HCT116 (cell line): ENCODE measurements at regions not wholly inside any gene's neighbourhood (a gene's known extent, or its start where the extent isn't known, plus 50 kb on each side); places are given as distances from the start of the nearest gene placed in this dataset.

Experiments used
- ATAC-seq: fragments of 200-7000 bp; cut with Tn5 transposase; 2 replicates; pipeline ENCODE4 v1.9.1; 2020; ENCODE audit warnings: mild to moderate bottlenecking, moderate library complexity
- BruUV-seq: library from RNA; stranded (reverse); fragments of 400-500 nt; replicated peaks from 2 replicates; lab custom pipeline; 2021; lab: Mats Ljungman, UMichigan
- CTCF ChIA-PET: fragments of 300-600 bp; sonication (Branson Sonifier 250); formaldehyde crosslinking; loops from one replicate; lab custom pipeline; 2021; ENCODE audit warnings: antibody characterized with exemption; lab: Charles Lee
- POLR2A ChIA-PET: fragments of 300-600, 350-600 bp; sonication (Branson Sonifier 250); formaldehyde crosslinking; loops from one replicate; lab custom pipeline; 2021; ENCODE audit warnings: antibody characterized with exemption; lab: Charles Lee
- RAD21 ChIA-PET, 2 experiments: fragments of 300-600 bp; sonication (Branson Sonifier 250); formaldehyde crosslinking; loops; one replicate each; lab custom pipeline; 2023; ENCODE audit warnings: low total read pairs in 2 of 2; ENCODE audit not compliant: uncharacterized antibody in 2 of 2, unreplicated experiment in 2 of 2, low non-redundant PET in 1 of 2; lab: Charles Lee
- DNase-seq: peaks from one replicate; pipeline ENCODE4 v3.0.0-alpha.2; 2010; ENCODE audit warnings: low read depth, low spot score
- H2AFZ ChIP-seq: fragments of 200-600 bp; shearing (Covaris generic), sonication (generic); 2 replicates; pipeline ENCODE4 v1.6.1; 2017; ENCODE audit warnings: low read depth, mixed run types, mixed read lengths, antibody characterized with exemption, low read length; ENCODE audit not compliant: poor library complexity, severe bottlenecking
- H3K27ac ChIP-seq: 2 replicates; pipeline ENCODE4 v1.5.1; 2012; ENCODE audit warnings: low read depth, low read length
- H3K27me3 ChIP-seq: fragments of 200-600 bp; sonication (generic); 2 replicates; pipeline ENCODE4 v1.6.1; 2016; ENCODE audit warnings: mixed run types, low read length, mixed read lengths; ENCODE audit not compliant: insufficient read depth
- H3K36me3 ChIP-seq, 2 experiments: fragments of 200-500 bp in 1 of 2; fragments of 200-600 bp in 1 of 2; sonication (Bioruptor generic) in 1 of 2; sonication (generic) in 1 of 2; 2 replicates each; pipeline versions ENCODE4 v1.5.1 to v1.6.1; 2014 to 2016; ENCODE audit warnings: low read length in 2 of 2, inconsistent platforms in 1 of 2, mixed read lengths in 1 of 2, mixed run types in 1 of 2; ENCODE audit not compliant: insufficient read depth in 2 of 2, control insufficient read depth in 1 of 2
- H3K4me1 ChIP-seq, 2 experiments: fragments of 200-600 bp in 1 of 2; sonication (generic) in 1 of 2; 2 replicates each; pipeline versions ENCODE4 v1.5.1 to v1.6.1; 2012 to 2017; ENCODE audit warnings: low read length in 2 of 2, inconsistent platforms in 1 of 2, mild to moderate bottlenecking in 1 of 2, mixed read lengths in 1 of 2, mixed run types in 1 of 2, moderate library complexity in 1 of 2; ENCODE audit not compliant: insufficient read depth in 2 of 2, control insufficient read depth in 1 of 2
- H3K4me2 ChIP-seq: fragments of 200-600 bp; sonication (generic); 2 replicates; pipeline ENCODE4 v1.6.1; 2017; ENCODE audit warnings: mixed run types, low read length, mixed read lengths
- H3K4me3 ChIP-seq, 2 experiments: fragments of 200-600 bp in 1 of 2; sonication (generic) in 1 of 2; replicated peaks in 1 of 2; 2 replicates each; pipeline ENCODE4 v1.5.1; 2011 to 2016; ENCODE audit warnings: low read length in 2 of 2, control low read depth in 1 of 2, low read depth in 1 of 2, mild to moderate bottlenecking in 1 of 2, mixed read lengths in 1 of 2, mixed run types in 1 of 2
- H3K79me2 ChIP-seq: fragments of 200-600 bp; sonication (generic); 2 replicates; pipeline ENCODE4 v1.6.1; 2017; ENCODE audit warnings: mild to moderate bottlenecking, mixed run types, low read length, moderate library complexity, mixed read lengths; ENCODE audit not compliant: insufficient read depth
- H3K9ac ChIP-seq: fragments of 200-600 bp; sonication (generic); 2 replicates; pipeline ENCODE4 v1.6.1; 2016; ENCODE audit warnings: low read length, mixed read lengths
- H3K9me2 ChIP-seq: fragments of 200-600 bp; sonication (generic), shearing (Covaris generic); 2 replicates; pipeline ENCODE4 v1.6.1; 2017; ENCODE audit warnings: mixed run types, mild to moderate bottlenecking, moderate library complexity; ENCODE audit not compliant: insufficient read depth
- H3K9me3 ChIP-seq, 2 experiments: fragments of 200-500 bp in 1 of 2; fragments of 200-600 bp in 1 of 2; sonication (Bioruptor generic) in 1 of 2; sonication (generic) in 1 of 2; 2 replicates each; pipeline ENCODE4 v1.6.1; 2014 to 2017; ENCODE audit warnings: low read length in 2 of 2, mixed read lengths in 2 of 2, inconsistent platforms in 1 of 2, low read depth in 1 of 2, mild to moderate bottlenecking in 1 of 2, mixed run types in 1 of 2, moderate library complexity in 1 of 2; ENCODE audit not compliant: control insufficient read depth in 1 of 2, insufficient read depth in 1 of 2
- H4K20me1 ChIP-seq: fragments of 200-600 bp; sonication (generic), shearing (Covaris generic); 2 replicates; pipeline ENCODE4 v1.6.1; 2017; ENCODE audit warnings: mixed run types, mild to moderate bottlenecking, moderate library complexity; ENCODE audit not compliant: insufficient read depth
- CBX3 ChIP-seq: IDR thresholded peaks from 2 replicates; pipeline ENCODE4 v1.6.1; 2012; ENCODE audit warnings: low read depth
- ELF1 ChIP-seq: IDR thresholded peaks from 2 replicates; pipeline ENCODE4 v1.6.1; 2012; ENCODE audit warnings: low read depth, borderline replicate concordance
- EZH2 ChIP-seq: fragments of 200-600 bp; sonication (generic); IDR thresholded peaks from 2 replicates; pipeline ENCODE4 v1.6.1; 2017; ENCODE audit warnings: antibody characterized with exemption, mixed run types
- SIN3A ChIP-seq: IDR thresholded peaks from 2 replicates; pipeline ENCODE4 v1.6.1; 2012; ENCODE audit warnings: low read depth
- SP1 ChIP-seq: IDR thresholded peaks from 2 replicates; pipeline ENCODE4 v1.6.1; 2012; ENCODE audit warnings: low read depth
- SRF ChIP-seq: IDR thresholded peaks from 2 replicates; pipeline ENCODE4 v1.6.1; 2012; ENCODE audit warnings: low read depth
- ZBTB33 ChIP-seq: IDR thresholded peaks from 2 replicates; pipeline ENCODE4 v1.6.1; 2011; ENCODE audit warnings: mild to moderate bottlenecking, low read length, moderate library complexity; ENCODE audit not compliant: insufficient replicate concordance; ENCODE audit errors: extremely low read depth
- ZNF274 ChIP-seq: fragments of 200-500 bp; sonication (Bioruptor generic); IDR thresholded peaks from 2 replicates; pipeline ENCODE4 v1.6.1; 2014; ENCODE audit warnings: mild to moderate bottlenecking, low read depth, low read length, inconsistent platforms
- intact Hi-C: fragments of 100-400 bp; cut with micrococcal nuclease; formaldehyde crosslinking; loops from 2 replicates; pipeline ENCODE4 v1.10.0; 2022

- no peak for TF ChIP-seq EZH2
- no peak for TF ChIP-seq ELF1
Measured at GRCh38 chr6:105797983-105798453, 288.1 kb upstream of the PRDM1 start (continued).

GRCh38 chr6:105797286-105797979 is 288.7 kb upstream of the PRDM1 start:
- Histone ChIP-seq H3K9me3 (no peaks in the 10 kb centered on the region), H3K9me2 (no peaks in the 10 kb centered on the region), H3K27ac (no peak overlapping the region), H3K79me2 (no peaks in the 10 kb centered on the region), H3K9ac (no peak overlapping the region), H3K27me3 (no peaks in the 10 kb centered on the region), H3K36me3 (no peaks in the 10 kb centered on the region), H3K4me2 (no peak overlapping the region), H3K4me3 (no peak overlapping the region), H3K4me1 (peaks cover 0 to 18% of the 10 kb centered on the region in 2 experiments; a peak in 2 of 4 replicates), H2AFZ (no peak overlapping the region), H4K20me1 (no peaks in the 10 kb centered on the region)
- TF ChIP-seq SRF: no peak
- no peak for TF ChIP-seq EZH2
- no peak for TF ChIP-seq ZNF274
- no peak for TF ChIP-seq ZBTB33
- no peak for TF ChIP-seq SIN3A
- no peak for TF ChIP-seq SP1
- no peak for TF ChIP-seq CBX3
- intact Hi-C loops: no loop called here
- ATAC-seq (no peak), DNase-seq (no peak)
- ChIA-PET CTCF (no interaction called here), RAD21 (no interaction called here), POLR2A (no interaction called here)
- BruUV-seq: no TSS peak
